ENCODE measurements at regions not wholly inside any gene's neighbourhood (a gene's known extent, or its start where the extent isn't known, plus 50 kb on each side); places are given as distances from the start of the nearest gene placed in this dataset.

DNA sequence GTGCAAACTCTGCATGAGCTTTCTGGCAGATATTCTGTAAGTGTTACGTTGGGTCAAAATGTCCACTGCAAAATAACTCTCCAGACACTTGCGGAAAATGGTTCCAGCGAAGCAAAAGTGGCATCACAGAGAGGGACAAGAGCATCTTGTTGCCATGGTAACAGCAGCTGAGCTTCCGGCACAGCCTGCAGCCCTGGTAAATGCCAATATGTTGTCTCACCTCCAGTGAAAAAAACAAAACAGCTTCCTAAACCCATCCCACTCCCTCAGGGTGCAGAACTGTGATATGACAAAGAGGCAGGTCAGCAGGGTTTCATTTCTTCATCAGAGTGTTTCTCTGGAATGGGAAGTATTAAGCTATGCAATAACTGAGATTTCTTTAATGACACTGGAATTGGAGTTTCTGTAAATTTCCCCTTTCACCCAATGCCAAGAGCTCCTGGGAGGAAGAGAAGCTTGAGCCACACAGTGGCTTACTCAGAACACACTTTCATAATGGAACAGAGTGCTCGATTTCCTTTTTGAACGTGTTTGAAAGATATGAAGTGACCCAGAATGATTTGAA lies 65.6 kb downstream of the FOXI2 start (continued):
- TF ChIP-seq EZH2 (IDR thresholded peaks at IDR 0.05; ENCODE audit: low read depth, low read length, severe bottlenecking) (no peak), POU5F1 (IDR thresholded peaks at IDR 0.05; ENCODE audit: low read depth, low read length) (no peak), CBX5 (IDR thresholded peaks at IDR 0.05; ENCODE audit: low read depth, low read length) (no peak), PHF8 (conservative IDR thresholded peaks at IDR 0.05; ENCODE audit: low read depth, low read length) (no peak)
